Pancreas (tissue), 10 donors: ENCODE measurements at regions not wholly inside any gene's neighbourhood (a gene's known extent, or its start where the extent isn't known, plus 50 kb on each side); places are given as distances from the start of the nearest gene placed in this dataset.

Source experiments
- ATAC-seq, 4 donors: fragments of 200-7000 bp; cut with Tn5 transposase; one replicate each; pipeline versions ENCODE4 v1.8.0 to v1.9.1; 2020; ENCODE audit warnings: mild to moderate bottlenecking in 4 of 4, moderate library complexity in 4 of 4
- DNase-seq, 6 donors: peaks; one replicate each; pipeline ENCODE4 v3.0.0-alpha.2; 2020
- FAIRE-seq: peaks from 2 replicates; lab custom pipeline; 2012; peaks lifted over from hg19 to GRCh38; lab: Jason Lieb, UNC
- H3K27ac ChIP-seq, 4 donors: fragments of 200-600 bp; sonication (generic); 1 replicate in 3 of 4; 2 replicates in 1 of 4; pipeline versions ENCODE4 v1.5.0 to v1.8.0; 2020
- H3K27me3 ChIP-seq, 4 donors: fragments of 200-600 bp; one replicate each; pipeline ENCODE4 v1.8.0; 2021
- H3K36me3 ChIP-seq, 3 donors: fragments of 200-600 bp; sonication (generic) in 1 of 3; one replicate each; pipeline versions ENCODE4 v1.5.0 to v1.8.0; 2020 to 2021
- H3K4me1 ChIP-seq, 3 donors: fragments of 200-600 bp; one replicate each; pipeline ENCODE4 v1.8.0; 2021
- H3K4me3 ChIP-seq, 4 donors: fragments of 200-600 bp; sonication (generic) in 2 of 4; one replicate each; pipeline versions ENCODE4 v1.5.0 to v1.8.0; 2020 to 2021
- H3K9me3 ChIP-seq, 4 donors: fragments of 200-600 bp; one replicate each; pipeline ENCODE4 v1.8.0; 2021
- WGBS, 2 donors: extraction: QIAGEN DNeasy Blood & Tissue Kit; methylation state at CpG; one replicate each; pipeline ENCODE4 v1.1.7; 2013; 5-methylcytosine and 5-hydroxymethylcytosine counted together
- intact Hi-C, 3 donors: fragments of 100-400 bp; cut with DNase I; formaldehyde crosslinking; loops; one replicate each; pipeline versions ENCODE4 v1.11.1 to v1.14.2; 2022
- TF ChIP-seq, protein P1 (sequence below), 4 donors: fragments of 200-600 bp; sonication (generic) in 3 of 4; IDR thresholded peaks; one replicate each; pipeline versions ENCODE4 v1.5.0 to v1.8.0; 2021; ENCODE audit warnings: antibody characterized with exemption in 4 of 4
- donor health status: healthy with polysubstance abuse.
- donor health status: DM: no; HTN: no; CAD: no; lungs with moderate emphysema.
- donor health status: DM: no; HTN: no; CAD: no.
- donor health status: control.
- donor health status: control.
- donor health status: Bipolar disorder and iron deficiency.
- donor health status: DM: yes; HTN: yes; CAD: no.
- donor health status: DM: no; HTN: no; CAD: no.
- donor health status: DM: no; HTN: no; CAD: no.
- donor health status: DM: yes; HTN: yes; CAD: no.

DNA sequence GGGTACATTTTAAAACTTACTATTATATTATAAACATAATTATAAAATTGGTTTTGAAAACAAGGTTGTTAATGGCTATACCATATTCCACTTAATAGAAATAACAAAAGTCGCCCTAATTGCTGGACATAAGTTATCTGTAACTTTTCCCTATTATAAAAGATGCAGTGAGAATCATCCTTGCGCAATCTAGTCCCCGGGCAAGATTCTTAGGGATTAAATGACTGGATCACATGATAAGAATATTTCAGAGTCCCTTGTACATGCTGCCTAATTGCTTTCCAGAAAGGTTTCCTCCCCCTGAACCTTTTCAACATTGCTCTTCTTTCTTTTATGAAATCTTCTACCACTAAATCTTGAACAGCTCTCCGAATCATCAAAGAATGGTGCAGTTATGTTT is 479.8 kb upstream of the MKI67 start:
- intact Hi-C loops, result no loop called here
- H3K9me3 ChIP-seq, result no peaks in the 10 kb centered on the region
- FAIRE-seq (no peak), ATAC-seq (no peak), DNase-seq (no peak)
- H3K36me3 ChIP-seq, result no peaks in the 10 kb centered on the region
- H3K4me3 ChIP-seq, result no peak overlapping the region
- TF ChIP-seq, protein P1, sequence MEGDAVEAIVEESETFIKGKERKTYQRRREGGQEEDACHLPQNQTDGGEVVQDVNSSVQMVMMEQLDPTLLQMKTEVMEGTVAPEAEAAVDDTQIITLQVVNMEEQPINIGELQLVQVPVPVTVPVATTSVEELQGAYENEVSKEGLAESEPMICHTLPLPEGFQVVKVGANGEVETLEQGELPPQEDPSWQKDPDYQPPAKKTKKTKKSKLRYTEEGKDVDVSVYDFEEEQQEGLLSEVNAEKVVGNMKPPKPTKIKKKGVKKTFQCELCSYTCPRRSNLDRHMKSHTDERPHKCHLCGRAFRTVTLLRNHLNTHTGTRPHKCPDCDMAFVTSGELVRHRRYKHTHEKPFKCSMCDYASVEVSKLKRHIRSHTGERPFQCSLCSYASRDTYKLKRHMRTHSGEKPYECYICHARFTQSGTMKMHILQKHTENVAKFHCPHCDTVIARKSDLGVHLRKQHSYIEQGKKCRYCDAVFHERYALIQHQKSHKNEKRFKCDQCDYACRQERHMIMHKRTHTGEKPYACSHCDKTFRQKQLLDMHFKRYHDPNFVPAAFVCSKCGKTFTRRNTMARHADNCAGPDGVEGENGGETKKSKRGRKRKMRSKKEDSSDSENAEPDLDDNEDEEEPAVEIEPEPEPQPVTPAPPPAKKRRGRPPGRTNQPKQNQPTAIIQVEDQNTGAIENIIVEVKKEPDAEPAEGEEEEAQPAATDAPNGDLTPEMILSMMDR (IDR thresholded peaks at IDR 0.05), result no peak
- WGBS, 2 donors, result 76 to 79% methylated on average over 4 of the region's 4 CpGs
- peaks cover 0 to 13% (median 10%) of the 10 kb centered on the region in 3 donors for H3K4me1 ChIP-seq
- no peaks in the 10 kb centered on the region for H3K27me3 ChIP-seq
- H3K27ac ChIP-seq, result no peak overlapping the region

- no peaks in the 10 kb centered on the region for H3K27me3 ChIP-seq
- intact Hi-C loops, result no loop called here
- ATAC-seq (no peak), DNase-seq (no peak), FAIRE-seq (no peak)
- TF ChIP-seq, protein P1 (IDR thresholded peaks at IDR 0.05), result no peak
- H3K4me1 ChIP-seq, result peaks cover 0 to 13% (median 10%) of the 10 kb centered on the region in 3 donors
- 64 to 74% methylated on average over 2 of the region's 2 CpGs for WGBS, 2 donors
- H3K36me3 ChIP-seq, result no peaks in the 10 kb centered on the region
- no peak overlapping the region for H3K27ac ChIP-seq
- no peaks in the 10 kb centered on the region for H3K9me3 ChIP-seq
- no peak overlapping the region for H3K4me3 ChIP-seq
Observed at GRCh38 chr10:128608791-128609190, 482.6 kb upstream of the MKI67 start.

DNA sequence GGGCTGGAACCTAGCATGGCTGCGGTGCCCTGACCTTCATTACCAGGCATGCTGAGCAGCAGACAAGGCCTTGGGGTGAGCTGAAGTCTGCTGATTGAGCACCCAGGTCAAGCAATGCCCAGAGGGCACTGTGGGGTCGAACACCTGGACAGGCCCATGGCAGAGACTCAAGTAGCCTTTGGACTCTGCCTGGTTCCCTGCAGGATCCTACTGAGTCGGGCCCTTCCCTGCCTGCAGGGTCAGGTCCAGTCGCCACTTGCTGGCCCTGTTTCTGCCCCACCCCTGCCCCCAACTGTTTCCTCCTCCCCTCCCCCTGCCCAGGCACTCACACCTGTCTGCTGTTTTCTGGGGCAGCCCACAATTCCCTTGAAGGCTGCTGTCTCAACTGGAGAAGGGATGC is 483.2 kb upstream of the MKI67 start:
- Histone ChIP-seq H3K4me1 (peaks cover 0 to 13% (median 10%) of the 10 kb centered on the region in 3 donors), H3K27me3 (no peaks in the 10 kb centered on the region), H3K27ac (no peak overlapping the region), H3K9me3 (no peaks in the 10 kb centered on the region), H3K36me3 (no peaks in the 10 kb centered on the region), H3K4me3 (no peak overlapping the region)
- ATAC-seq (peak in 1 of 4 donors; percentile 47), FAIRE-seq (no peak), DNase-seq (no peak)
- 70 to 75% methylated on average over 4 of the region's 4 CpGs for WGBS, 2 donors
- TF ChIP-seq, protein P1 (IDR thresholded peaks at IDR 0.05), result no peak
- intact Hi-C loops, result no loop called here

DNA sequence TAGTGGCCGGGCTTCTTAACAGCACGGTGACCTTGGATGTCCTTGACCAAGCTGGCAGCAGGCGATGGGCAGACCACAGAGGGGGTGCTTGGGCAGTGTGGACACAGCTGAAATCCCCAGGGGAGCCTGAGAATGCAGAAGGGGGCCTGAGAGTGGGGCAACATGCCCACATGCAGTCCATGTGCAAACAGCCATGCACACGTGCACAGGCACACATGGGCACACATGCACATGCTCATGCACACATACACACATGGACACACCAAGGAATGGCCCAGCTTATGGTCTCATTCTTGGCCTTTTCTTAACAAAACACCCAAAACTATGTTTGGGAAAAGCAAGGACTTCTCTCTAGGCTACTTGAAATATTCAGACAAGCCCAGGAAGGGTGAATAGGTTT is 483.9 kb upstream of the MKI67 start:
- no peak for ATAC-seq
- no peak for FAIRE-seq

DNA sequence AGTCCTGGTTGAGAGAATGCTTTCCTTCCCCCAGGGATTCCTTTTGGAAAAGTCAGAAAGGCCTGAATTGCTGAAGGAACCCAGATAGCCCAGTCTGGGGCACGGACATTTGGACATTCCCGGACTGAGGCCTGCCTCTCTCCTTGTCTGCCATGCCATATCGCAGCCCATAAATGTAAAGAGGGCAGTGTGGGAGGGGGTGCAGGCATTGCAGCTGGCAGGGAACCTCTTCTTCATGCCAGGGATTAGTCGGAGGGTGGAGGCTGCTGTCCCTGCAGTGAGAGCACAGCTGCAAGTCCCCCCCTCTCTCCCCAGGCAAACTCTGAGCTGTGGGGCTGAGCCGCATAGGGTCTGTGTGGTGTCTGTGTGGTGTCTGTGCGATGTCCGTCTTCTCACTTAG is 486.0 kb upstream of the MKI67 start:
- Histone ChIP-seq H3K27ac (no peak overlapping the region), H3K9me3 (no peaks in the 10 kb centered on the region), H3K4me1 (no peaks in the 10 kb centered on the region), H3K4me3 (no peak overlapping the region), H3K27me3 (no peaks in the 10 kb centered on the region), H3K36me3 (no peaks in the 10 kb centered on the region)
- ATAC-seq (no peak), FAIRE-seq (no peak), DNase-seq (no peak)
- WGBS, 2 donors, result 80% methylated on average over 7 of the region's 7 CpGs
- intact Hi-C loops, result no loop called here
- TF ChIP-seq, protein P1 (IDR thresholded peaks at IDR 0.05), result no peak

More for the DNA sequence above, 483.9 kb upstream of the MKI67 start:
- no peak for DNase-seq
- WGBS, 2 donors, result 75% methylated on average over 4 of the region's 4 CpGs
- no peaks in the 10 kb centered on the region for H3K9me3 ChIP-seq
- no peak overlapping the region for H3K27ac ChIP-seq
- intact Hi-C loops, result no loop called here
- H3K4me3 ChIP-seq, result no peak overlapping the region
- no peaks in the 10 kb centered on the region for H3K27me3 ChIP-seq
- TF ChIP-seq, protein P1 (IDR thresholded peaks at IDR 0.05), result no peak
- H3K4me1 ChIP-seq, result peaks cover 0 to 11% (median 8%) of the 10 kb centered on the region in 3 donors
- H3K36me3 ChIP-seq, result no peaks in the 10 kb centered on the region
